HEK293T (cell line): ENCODE measurements at regions not wholly inside any gene's neighbourhood (a gene's known extent, or its start where the extent isn't known, plus 50 kb on each side); places are given as distances from the start of the nearest gene placed in this dataset.
"Not testable (repeated sequence)": the region's sequence is repeated elsewhere in the genome, so short reads cannot be mapped to it uniquely, and the experiment has no call there.

Source experiments
- CTCF ChIA-PET: fragments of 350-600 bp; formaldehyde crosslinking; extraction: SDS; loops from one replicate; lab custom pipeline; 2021; ENCODE audit warnings: antibody characterized with exemption, inconsistent platforms; lab: Yijun Ruan, JAX
- POLR2A ChIA-PET: fragments of 350-600 bp; formaldehyde crosslinking; extraction: SDS; loops from one replicate; lab custom pipeline; 2020; ENCODE audit warnings: antibody characterized with exemption, inconsistent platforms; lab: Yijun Ruan, JAX
- DNase-seq: peaks from one replicate; pipeline ENCODE4 v3.0.0; 2012; ENCODE audit warnings: mixed read lengths; ENCODE audit errors: extremely low spot score
- ARNT ChIP-seq: fragments of 450-650 bp; IDR thresholded peaks from 2 replicates; pipeline ENCODE4 v1.6.1; 2017; ENCODE audit warnings: mild to moderate bottlenecking
- BHLHE40 ChIP-seq: fragments of 450-650 bp; IDR thresholded peaks from 2 replicates; pipeline ENCODE4 v1.6.1; 2016; ENCODE audit warnings: mild to moderate bottlenecking, moderate library complexity, borderline replicate concordance
- CTBP1 ChIP-seq: fragments of 450-650 bp; IDR thresholded peaks from 2 replicates; pipeline ENCODE4 v1.6.1; 2016; ENCODE audit warnings: borderline replicate concordance
- ELF4 ChIP-seq: fragments of 450-650 bp; IDR thresholded peaks from 2 replicates; pipeline ENCODE4 v1.6.1; 2017; ENCODE audit warnings: antibody characterized with exemption
- FOXA1 ChIP-seq: fragments of 450-650 bp; IDR thresholded peaks from 2 replicates; pipeline ENCODE4 v1.6.1; 2016; ENCODE audit warnings: mild to moderate bottlenecking
- FOXK2 ChIP-seq: fragments of 450-650 bp; IDR thresholded peaks from 2 replicates; pipeline ENCODE4 v1.6.1; 2016; ENCODE audit warnings: mild to moderate bottlenecking
- FOXM1 ChIP-seq: fragments of 450-650 bp; IDR thresholded peaks from 2 replicates; pipeline ENCODE4 v1.6.1; 2017; ENCODE audit warnings: mild to moderate bottlenecking, borderline replicate concordance
- HDGF ChIP-seq: fragments of 450-650 bp; IDR thresholded peaks from 2 replicates; pipeline ENCODE4 v1.6.1; 2017; ENCODE audit warnings: antibody characterized with exemption, borderline replicate concordance
- L3MBTL2 ChIP-seq: fragments of 450-650 bp; conservative IDR thresholded peaks from 2 replicates; pipeline ENCODE4 v1.6.1; 2016; ENCODE audit warnings: mild to moderate bottlenecking
- LEF1 ChIP-seq: fragments of 450-650 bp; IDR thresholded peaks from 2 replicates; pipeline ENCODE4 v1.6.1; 2017; ENCODE audit warnings: mild to moderate bottlenecking, borderline replicate concordance
- NFRKB ChIP-seq: fragments of 450-650 bp; IDR thresholded peaks from 2 replicates; pipeline ENCODE4 v1.6.1; 2016; ENCODE audit warnings: mild to moderate bottlenecking, moderate library complexity
- SP1 ChIP-seq: fragments of 450-650 bp; IDR thresholded peaks from 2 replicates; pipeline ENCODE4 v1.6.1; 2017
- SUZ12 ChIP-seq: fragments of 450-650 bp; IDR thresholded peaks from 2 replicates; pipeline ENCODE4 v1.6.1; 2016; ENCODE audit warnings: mild to moderate bottlenecking
- TARDBP ChIP-seq: fragments of 450-650 bp; IDR thresholded peaks from 2 replicates; pipeline ENCODE4 v1.6.1; 2016
- ZNF384 ChIP-seq: fragments of 450-650 bp; IDR thresholded peaks from 2 replicates; pipeline ENCODE4 v1.6.1; 2016
- TF ChIP-seq, protein P1 (sequence below): fragments of 450-650 bp; IDR thresholded peaks from 2 replicates; pipeline ENCODE4 v1.6.1; 2016

DNA sequence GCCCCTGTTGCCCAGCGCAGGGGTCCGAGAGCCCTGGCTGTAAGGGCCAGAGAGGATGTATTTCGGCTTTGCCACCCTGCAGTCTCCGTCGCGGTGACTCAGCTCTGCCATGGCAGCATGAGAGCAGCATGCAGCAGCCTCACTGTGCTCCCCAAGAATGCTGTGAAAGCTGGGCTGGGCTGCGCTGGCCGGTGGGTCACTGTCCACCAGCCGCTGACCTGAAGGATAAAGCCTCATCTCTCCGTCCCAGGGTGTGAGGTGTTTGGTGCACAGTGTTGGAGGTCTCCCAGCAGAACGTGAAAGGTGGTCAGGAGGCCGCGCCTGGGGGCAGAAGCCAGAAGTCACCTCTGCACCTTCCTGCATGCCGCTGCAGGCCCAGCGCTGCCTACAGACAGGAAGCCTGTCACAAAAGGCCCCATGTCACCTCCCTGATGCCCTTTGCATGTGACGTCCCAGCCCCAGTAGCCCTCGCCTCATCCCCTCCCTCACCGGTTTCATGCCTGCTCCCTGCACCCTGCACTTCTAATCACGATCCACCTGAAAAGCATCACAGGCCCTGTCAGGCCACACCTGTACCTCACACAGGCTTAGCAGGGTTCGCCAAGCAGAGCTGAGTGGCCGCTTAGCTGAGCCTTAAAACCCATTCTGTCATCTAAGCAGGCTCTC, 342.1 kb downstream of the EIPR1 start:
- ChIA-PET POLR2A (no interaction called here), CTCF (no interaction called here)
- no peak for DNase-seq
- TF ChIP-seq L3MBTL2, result no peak
- no peak for TF ChIP-seq ELF4
- no peak for TF ChIP-seq SP1
- no peak for TF ChIP-seq LEF1
- TF ChIP-seq BHLHE40, result no peak
- no peak for TF ChIP-seq FOXM1
- TF ChIP-seq NFRKB, result no peak
- no peak for TF ChIP-seq ARNT
- TF ChIP-seq, protein P1, sequence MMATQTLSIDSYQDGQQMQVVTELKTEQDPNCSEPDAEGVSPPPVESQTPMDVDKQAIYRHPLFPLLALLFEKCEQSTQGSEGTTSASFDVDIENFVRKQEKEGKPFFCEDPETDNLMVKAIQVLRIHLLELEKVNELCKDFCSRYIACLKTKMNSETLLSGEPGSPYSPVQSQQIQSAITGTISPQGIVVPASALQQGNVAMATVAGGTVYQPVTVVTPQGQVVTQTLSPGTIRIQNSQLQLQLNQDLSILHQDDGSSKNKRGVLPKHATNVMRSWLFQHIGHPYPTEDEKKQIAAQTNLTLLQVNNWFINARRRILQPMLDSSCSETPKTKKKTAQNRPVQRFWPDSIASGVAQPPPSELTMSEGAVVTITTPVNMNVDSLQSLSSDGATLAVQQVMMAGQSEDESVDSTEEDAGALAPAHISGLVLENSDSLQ, result no peak

DNA sequence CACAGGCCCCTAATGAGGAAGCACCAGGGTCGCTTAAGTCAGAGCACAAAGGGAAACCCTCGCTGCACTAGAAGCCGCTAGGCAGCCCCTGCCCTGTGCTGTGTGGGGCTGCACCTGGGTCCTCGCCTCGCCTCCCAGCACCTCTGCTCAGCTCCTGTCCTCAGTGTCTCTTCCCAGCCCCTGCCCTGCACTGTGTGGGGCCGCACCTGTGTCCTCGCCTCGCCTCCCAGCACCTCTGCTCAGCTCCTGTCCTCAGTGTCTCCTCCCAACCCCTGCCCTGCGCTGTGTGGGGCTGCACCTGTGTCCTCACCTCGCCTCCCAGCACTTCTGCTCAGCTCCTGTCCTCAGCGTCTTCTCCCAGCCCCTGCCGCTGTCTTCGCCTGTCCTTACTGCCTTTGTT, 342.8 kb downstream of the EIPR1 start:
- ChIA-PET CTCF (no interaction called here), POLR2A (no interaction called here)
- TF ChIP-seq BHLHE40, result no peak
- TF ChIP-seq, protein P1, result no peak
- TF ChIP-seq TARDBP, result no peak
- no peak for TF ChIP-seq FOXM1
- TF ChIP-seq NFRKB, result no peak
- TF ChIP-seq ELF4, result no peak
- no peak for TF ChIP-seq FOXK2
- TF ChIP-seq SP1, result no peak
- TF ChIP-seq HDGF, result no peak
- TF ChIP-seq SUZ12, result no peak
- no peak for TF ChIP-seq ZNF384
- no peak for DNase-seq

DNA sequence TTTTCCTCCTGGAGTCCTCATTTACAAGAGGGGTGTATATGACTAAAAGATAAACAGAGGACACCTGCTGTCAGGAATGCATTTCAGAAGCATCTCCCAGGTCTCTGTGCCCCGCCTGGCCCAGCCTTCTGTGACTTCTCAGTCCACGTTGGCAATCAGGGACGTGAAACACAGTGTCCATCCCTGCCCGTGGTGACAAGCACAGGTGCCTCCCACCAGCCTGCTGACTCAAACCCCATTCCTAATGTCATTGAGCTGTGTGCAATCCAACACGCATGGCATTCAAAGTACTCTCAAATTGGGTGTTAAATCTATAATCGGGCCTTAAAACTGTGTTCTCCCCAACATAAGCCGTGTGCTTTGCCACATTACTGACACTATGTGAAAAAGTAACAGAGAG, 343.2 kb downstream of the EIPR1 start:
- no peak for DNase-seq
- ChIA-PET CTCF (no interaction called here), POLR2A (no interaction called here)
- TF ChIP-seq FOXA1 (no peak), CTBP1 (no peak), BHLHE40 (no peak)

- CTCF ChIA-PET, result no interaction called here
- no peak for DNase-seq
- no peak for TF ChIP-seq BHLHE40
- no peak for TF ChIP-seq FOXM1
- TF ChIP-seq LEF1, result no peak
- TF ChIP-seq TARDBP, result no peak
- TF ChIP-seq SP1, result no peak
- no peak for TF ChIP-seq FOXK2
- no peak for TF ChIP-seq ARNT
- no peak for TF ChIP-seq HDGF
- no peak for TF ChIP-seq L3MBTL2
- TF ChIP-seq FOXA1, result no peak
- TF ChIP-seq CTBP1, result no peak
- no peak for TF ChIP-seq ELF4
- TF ChIP-seq, protein P1, result no peak
- TF ChIP-seq SUZ12, result no peak
- TF ChIP-seq NFRKB, result no peak
- no peak for TF ChIP-seq ZNF384
- POLR2A ChIA-PET, result no interaction called here
Observed at GRCh38 chr2:3033315-3033714, 344.3 kb downstream of the EIPR1 start.

DNA sequence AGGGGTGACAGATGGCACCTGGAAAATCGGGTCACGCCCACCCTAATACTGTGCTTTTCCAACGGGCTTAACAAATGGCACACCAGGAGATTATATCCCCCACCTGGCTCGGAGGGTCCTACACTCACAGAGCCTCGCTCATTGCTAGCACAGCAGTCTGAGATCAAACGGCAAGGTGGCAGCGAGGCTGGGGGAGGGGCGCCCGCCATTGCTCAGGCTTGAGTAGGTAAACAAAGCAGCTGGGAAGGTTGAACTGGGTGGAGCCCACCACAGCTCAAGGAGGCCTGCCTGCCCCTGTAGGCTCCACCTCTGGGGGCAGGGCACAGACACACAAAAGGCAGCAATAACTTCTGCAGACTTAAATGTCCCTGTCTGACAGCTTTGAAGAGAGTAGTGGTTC, 346.8 kb downstream of the EIPR1 start:
- DNase-seq, CTCF ChIA-PET: not testable (repeated sequence)

GRCh38 chr2:3025984-3026383, 351.6 kb downstream of the EIPR1 start:
- POLR2A ChIA-PET, result no interaction called here
- no peak for DNase-seq
- CTCF ChIA-PET, result no interaction called here
- TF ChIP-seq ZNF384 (no peak), FOXK2 (no peak), SP1 (no peak), ARNT (no peak), FOXM1 (no peak), LEF1 (no peak)
- TF ChIP-seq, protein P1, result no peak

More for the DNA sequence above, 346.8 kb downstream of the EIPR1 start:
- POLR2A ChIA-PET, result not testable (repeated sequence)

- no peak for DNase-seq
- POLR2A ChIA-PET, result no interaction called here
- TF ChIP-seq NFRKB (no peak), FOXK2 (no peak)
- CTCF ChIA-PET, result interaction anchor here (0.6 kb wide), 1 partner anchor 75 kb away, joined by 3 read pairs; no protein-coding TSS in a partner anchor
Observed at GRCh38 chr2:3025261-3025660, 352.4 kb downstream of the EIPR1 start.
